ENCODE measurements at regions not wholly inside any gene's neighbourhood (a gene's known extent, or its start where the extent isn't known, plus 50 kb on each side); places are given as distances from the start of the nearest gene placed in this dataset.
"Not testable (repeated sequence)": the region's sequence is repeated elsewhere in the genome, so short reads cannot be mapped to it uniquely, and the experiment has no call there.

GRCh38 chr3:55269636-55270035 lies 217.5 kb downstream of the WNT5A start:
- Histone ChIP-seq H3K27me3 (peaks cover 0 to 4% of the 10 kb centered on the region in 2 donors), H3K36me3 (no peaks in the 10 kb centered on the region), H3K9me3 (no peaks in the 10 kb centered on the region), H3K4me3 (no peak overlapping the region), H3K4me1 (no peaks in the 10 kb centered on the region), H3K27ac (no peak overlapping the region)
- TF ChIP-seq POLR2AphosphoS5 (IDR thresholded peaks at IDR 0.05) (no peak), POLR2A (IDR thresholded peaks at IDR 0.05) (no peak), CTCF (IDR thresholded peaks at IDR 0.05) (no peak)
- DNase-seq (ENCODE audit: low spot score in 2 of 2): no peak
- intact Hi-C loops (cut with DNase I; ENCODE audit: low total_unique reads): no loop called here

GRCh38 chr3:55269096-55269495 lies 218.0 kb downstream of the WNT5A start:
- TF ChIP-seq CTCF (IDR thresholded peaks at IDR 0.05) (no peak), POLR2AphosphoS5 (IDR thresholded peaks at IDR 0.05) (no peak), POLR2A (IDR thresholded peaks at IDR 0.05) (no peak)
- Histone ChIP-seq H3K36me3 (no peaks in the 10 kb centered on the region), H3K4me1 (no peaks in the 10 kb centered on the region), H3K9me3 (no peaks in the 10 kb centered on the region), H3K4me3 (no peak overlapping the region), H3K27ac (no peak overlapping the region), H3K27me3 (peaks cover 0 to 4% of the 10 kb centered on the region in 2 donors)
- no peak for DNase-seq (ENCODE audit: low spot score in 2 of 2)
- intact Hi-C loops (cut with DNase I; ENCODE audit: low total_unique reads): no loop called here

- Histone ChIP-seq H3K36me3 (no peaks in the 10 kb centered on the region), H3K27me3 (peaks cover 0 to 4% of the 10 kb centered on the region in 2 donors), H3K4me3 (no peak overlapping the region), H3K27ac (no peak overlapping the region), H3K9me3 (no peaks in the 10 kb centered on the region), H3K4me1 (no peaks in the 10 kb centered on the region)
- no peak for DNase-seq (ENCODE audit: low spot score in 2 of 2)
- TF ChIP-seq CTCF (IDR thresholded peaks at IDR 0.05) (no peak), POLR2AphosphoS5 (IDR thresholded peaks at IDR 0.05) (no peak), POLR2A (IDR thresholded peaks at IDR 0.05) (no peak)
- intact Hi-C loops (cut with DNase I; ENCODE audit: low total_unique reads): no loop called here
These were observed 219.7 kb downstream of the WNT5A start for GRCh38 chr3:55267206-55267930.

GRCh38 chr3:55264919-55265318 lies 222.2 kb downstream of the WNT5A start:
- DNase-seq (ENCODE audit: low spot score in 2 of 2): no peak
- peaks cover 0 to 4% of the 10 kb centered on the region in 2 donors for H3K27me3 ChIP-seq
- no peak overlapping the region for H3K27ac ChIP-seq
- H3K9me3 ChIP-seq: no peaks in the 10 kb centered on the region
- intact Hi-C loops (cut with DNase I; ENCODE audit: low total_unique reads): no loop called here
- no peak for TF ChIP-seq POLR2AphosphoS5 (IDR thresholded peaks at IDR 0.05)
- TF ChIP-seq POLR2A (IDR thresholded peaks at IDR 0.05): no peak
- TF ChIP-seq CTCF (IDR thresholded peaks at IDR 0.05): no peak
- H3K36me3 ChIP-seq: no peaks in the 10 kb centered on the region
- no peaks in the 10 kb centered on the region for H3K4me1 ChIP-seq
- H3K4me3 ChIP-seq: no peak overlapping the region

GRCh38 chr3:55252921-55253320 lies 234.2 kb downstream of the WNT5A start:
- H3K9me3 ChIP-seq: peaks cover 0 to 9% of the 10 kb centered on the region in 2 donors
- TF ChIP-seq POLR2AphosphoS5 (IDR thresholded peaks at IDR 0.05) (no peak), CTCF (IDR thresholded peaks at IDR 0.05) (no peak), POLR2A (IDR thresholded peaks at IDR 0.05) (no peak)
- intact Hi-C loops (cut with DNase I; ENCODE audit: low total_unique reads): no loop called here
- no peaks in the 10 kb centered on the region for H3K4me1 ChIP-seq
- no peak overlapping the region for H3K27ac ChIP-seq
- H3K4me3 ChIP-seq: no peak overlapping the region
- H3K27me3 ChIP-seq: no peaks in the 10 kb centered on the region
- H3K36me3 ChIP-seq: no peaks in the 10 kb centered on the region
- DNase-seq (ENCODE audit: low spot score in 2 of 2): no peak

- H3K36me3 ChIP-seq; intact Hi-C loops (cut with DNase I; ENCODE audit: low total_unique reads); H3K9me3 ChIP-seq; H3K4me3 ChIP-seq; H3K27ac ChIP-seq; H3K4me1 ChIP-seq; DNase-seq (ENCODE audit: low spot score in 2 of 2); H3K27me3 ChIP-seq: not testable (repeated sequence)
These were observed 237.9 kb downstream of the WNT5A start for GRCh38 chr3:55249156-55249555.
